ENCODE measurements at regions not wholly inside any gene's neighbourhood (a gene's known extent, or its start where the extent isn't known, plus 50 kb on each side); places are given as distances from the start of the nearest gene placed in this dataset.
"Not testable (repeated sequence)": the region's sequence is repeated elsewhere in the genome, so short reads cannot be mapped to it uniquely, and the experiment has no call there.

DNA sequence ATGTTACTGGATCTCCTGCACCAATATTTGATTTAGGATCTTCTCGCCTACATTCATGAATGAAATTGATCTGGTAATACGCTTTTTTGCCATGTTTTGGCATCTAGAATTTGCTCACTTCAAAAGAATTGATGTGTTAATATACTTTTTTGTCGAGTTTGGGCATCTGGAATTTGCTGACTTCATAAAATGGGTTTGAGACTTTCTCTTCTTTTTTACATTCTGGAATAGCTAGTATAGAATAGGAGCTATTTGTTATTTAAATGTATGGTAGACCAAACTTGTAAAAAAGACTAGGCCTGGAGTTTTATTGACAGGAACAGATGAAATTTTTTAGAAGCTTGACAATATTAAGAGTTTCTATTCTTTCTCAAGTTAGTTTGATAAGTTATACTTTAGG is 404.9 kb upstream of the TENM3 start:
- Histone ChIP-seq H3K27ac (replicated peaks) (no peak overlapping the region), H3K4me3 (replicated peaks; ENCODE audit: insufficient read depth, low read length) (no peak overlapping the region), H3K27me3 (ENCODE audit: insufficient read depth, poor library complexity, severe bottlenecking) (no peaks in the 10 kb centered on the region)
- TF ChIP-seq, protein P1, sequence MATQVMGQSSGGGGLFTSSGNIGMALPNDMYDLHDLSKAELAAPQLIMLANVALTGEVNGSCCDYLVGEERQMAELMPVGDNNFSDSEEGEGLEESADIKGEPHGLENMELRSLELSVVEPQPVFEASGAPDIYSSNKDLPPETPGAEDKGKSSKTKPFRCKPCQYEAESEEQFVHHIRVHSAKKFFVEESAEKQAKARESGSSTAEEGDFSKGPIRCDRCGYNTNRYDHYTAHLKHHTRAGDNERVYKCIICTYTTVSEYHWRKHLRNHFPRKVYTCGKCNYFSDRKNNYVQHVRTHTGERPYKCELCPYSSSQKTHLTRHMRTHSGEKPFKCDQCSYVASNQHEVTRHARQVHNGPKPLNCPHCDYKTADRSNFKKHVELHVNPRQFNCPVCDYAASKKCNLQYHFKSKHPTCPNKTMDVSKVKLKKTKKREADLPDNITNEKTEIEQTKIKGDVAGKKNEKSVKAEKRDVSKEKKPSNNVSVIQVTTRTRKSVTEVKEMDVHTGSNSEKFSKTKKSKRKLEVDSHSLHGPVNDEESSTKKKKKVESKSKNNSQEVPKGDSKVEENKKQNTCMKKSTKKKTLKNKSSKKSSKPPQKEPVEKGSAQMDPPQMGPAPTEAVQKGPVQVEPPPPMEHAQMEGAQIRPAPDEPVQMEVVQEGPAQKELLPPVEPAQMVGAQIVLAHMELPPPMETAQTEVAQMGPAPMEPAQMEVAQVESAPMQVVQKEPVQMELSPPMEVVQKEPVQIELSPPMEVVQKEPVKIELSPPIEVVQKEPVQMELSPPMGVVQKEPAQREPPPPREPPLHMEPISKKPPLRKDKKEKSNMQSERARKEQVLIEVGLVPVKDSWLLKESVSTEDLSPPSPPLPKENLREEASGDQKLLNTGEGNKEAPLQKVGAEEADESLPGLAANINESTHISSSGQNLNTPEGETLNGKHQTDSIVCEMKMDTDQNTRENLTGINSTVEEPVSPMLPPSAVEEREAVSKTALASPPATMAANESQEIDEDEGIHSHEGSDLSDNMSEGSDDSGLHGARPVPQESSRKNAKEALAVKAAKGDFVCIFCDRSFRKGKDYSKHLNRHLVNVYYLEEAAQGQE (IDR thresholded peaks at IDR 0.05; ENCODE audit: insufficient replicate concordance, low read depth): no peak
- TF ChIP-seq SPI1 (IDR thresholded peaks at IDR 0.05; ENCODE audit: borderline replicate concordance, low read depth) (no peak), GABPA (IDR thresholded peaks at IDR 0.05; ENCODE audit: low read depth) (no peak), POLR2AphosphoS5 (IDR thresholded peaks at IDR 0.05; ENCODE audit: low read depth) (no peak)
- TF ChIP-seq, protein P2, sequence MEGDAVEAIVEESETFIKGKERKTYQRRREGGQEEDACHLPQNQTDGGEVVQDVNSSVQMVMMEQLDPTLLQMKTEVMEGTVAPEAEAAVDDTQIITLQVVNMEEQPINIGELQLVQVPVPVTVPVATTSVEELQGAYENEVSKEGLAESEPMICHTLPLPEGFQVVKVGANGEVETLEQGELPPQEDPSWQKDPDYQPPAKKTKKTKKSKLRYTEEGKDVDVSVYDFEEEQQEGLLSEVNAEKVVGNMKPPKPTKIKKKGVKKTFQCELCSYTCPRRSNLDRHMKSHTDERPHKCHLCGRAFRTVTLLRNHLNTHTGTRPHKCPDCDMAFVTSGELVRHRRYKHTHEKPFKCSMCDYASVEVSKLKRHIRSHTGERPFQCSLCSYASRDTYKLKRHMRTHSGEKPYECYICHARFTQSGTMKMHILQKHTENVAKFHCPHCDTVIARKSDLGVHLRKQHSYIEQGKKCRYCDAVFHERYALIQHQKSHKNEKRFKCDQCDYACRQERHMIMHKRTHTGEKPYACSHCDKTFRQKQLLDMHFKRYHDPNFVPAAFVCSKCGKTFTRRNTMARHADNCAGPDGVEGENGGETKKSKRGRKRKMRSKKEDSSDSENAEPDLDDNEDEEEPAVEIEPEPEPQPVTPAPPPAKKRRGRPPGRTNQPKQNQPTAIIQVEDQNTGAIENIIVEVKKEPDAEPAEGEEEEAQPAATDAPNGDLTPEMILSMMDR (IDR thresholded peaks at IDR 0.05; ENCODE audit: insufficient read depth, low read length): no peak
- DNase-seq (ENCODE audit: low read depth in 1 of 2, low spot score in 1 of 2): no peak

DNA sequence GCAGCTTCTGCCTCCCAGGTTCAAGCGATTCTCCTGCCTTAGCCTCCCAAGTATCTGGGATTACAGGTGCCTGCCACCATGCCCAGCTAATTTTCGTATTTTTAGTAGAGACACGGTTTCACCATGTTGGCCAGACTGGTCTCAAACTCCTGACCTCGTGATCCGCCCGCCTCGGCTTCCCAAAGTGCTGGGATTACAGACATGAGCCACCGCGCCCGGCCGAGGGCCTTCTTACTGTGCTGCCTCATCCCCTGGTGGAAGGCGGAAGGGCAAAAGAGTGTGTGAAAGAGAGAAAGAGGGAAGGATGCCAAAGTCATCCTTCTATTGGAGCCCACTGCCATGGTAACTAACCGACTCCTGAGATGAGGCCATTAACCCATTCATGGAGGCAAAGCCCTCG is 399.4 kb upstream of the TENM3 start:
- H3K4me3 ChIP-seq (replicated peaks; ENCODE audit: insufficient read depth, low read length); H3K27ac ChIP-seq (replicated peaks); H3K27me3 ChIP-seq (ENCODE audit: insufficient read depth, poor library complexity, severe bottlenecking); DNase-seq (ENCODE audit: low read depth in 1 of 2, low spot score in 1 of 2): not testable (repeated sequence)

DNA sequence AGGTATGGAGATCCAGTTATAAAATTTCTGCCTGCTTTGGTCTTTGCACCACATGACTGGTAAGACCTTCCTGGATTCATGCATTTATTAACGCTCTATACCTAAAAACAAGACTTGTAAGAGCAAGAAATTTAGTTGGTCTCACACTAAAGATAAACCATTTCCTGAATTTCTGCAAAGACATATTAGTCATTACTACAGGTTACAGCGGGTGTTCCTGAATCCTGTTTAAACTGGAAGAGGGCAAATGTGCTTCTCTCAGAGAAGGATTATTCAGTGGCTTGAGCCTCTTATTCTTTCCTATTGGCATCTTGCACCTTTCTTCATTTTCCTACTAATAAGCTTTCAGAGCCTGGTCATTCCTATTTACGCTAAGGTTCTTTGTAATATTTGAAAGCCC is 397.6 kb upstream of the TENM3 start:
- no peak overlapping the region for H3K27ac ChIP-seq (replicated peaks)
- H3K4me3 ChIP-seq (replicated peaks; ENCODE audit: insufficient read depth, low read length): no peak overlapping the region
- TF ChIP-seq GABPA (IDR thresholded peaks at IDR 0.05; ENCODE audit: low read depth) (no peak), POLR2AphosphoS5 (IDR thresholded peaks at IDR 0.05; ENCODE audit: low read depth) (no peak), SPI1 (IDR thresholded peaks at IDR 0.05; ENCODE audit: borderline replicate concordance, low read depth) (no peak)
- TF ChIP-seq, protein P2 (IDR thresholded peaks at IDR 0.05; ENCODE audit: insufficient read depth, low read length): no peak
- TF ChIP-seq, protein P1 (IDR thresholded peaks at IDR 0.05; ENCODE audit: insufficient replicate concordance, low read depth): no peak
- no peak for DNase-seq (ENCODE audit: low read depth in 1 of 2, low spot score in 1 of 2)
- H3K27me3 ChIP-seq (ENCODE audit: insufficient read depth, poor library complexity, severe bottlenecking): no peaks in the 10 kb centered on the region

DNA sequence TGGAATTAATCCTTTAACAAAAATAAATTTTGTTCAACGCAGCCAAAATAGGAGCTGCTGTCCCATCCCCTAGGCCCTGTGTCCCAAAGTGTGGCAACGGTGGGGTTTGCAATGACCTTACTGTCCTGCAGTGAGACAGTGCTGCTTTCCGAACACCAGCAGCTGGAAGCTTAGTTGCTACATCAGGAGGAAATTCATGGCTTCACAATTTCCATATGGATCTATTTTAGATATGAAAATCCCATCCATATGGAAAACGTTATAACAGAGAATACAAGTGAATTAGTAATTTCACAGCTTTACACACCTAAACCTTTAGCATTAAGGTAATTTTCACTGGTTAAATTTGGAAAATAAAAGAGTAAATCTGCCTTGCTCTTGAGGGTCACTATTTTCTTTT is 396.3 kb upstream of the TENM3 start:
- DNase-seq (ENCODE audit: low read depth in 1 of 2, low spot score in 1 of 2): no peak
- Histone ChIP-seq H3K27ac (replicated peaks) (no peak overlapping the region), H3K27me3 (ENCODE audit: insufficient read depth, poor library complexity, severe bottlenecking) (no peaks in the 10 kb centered on the region), H3K4me3 (replicated peaks; ENCODE audit: insufficient read depth, low read length) (no peak overlapping the region)
- TF ChIP-seq SPI1 (IDR thresholded peaks at IDR 0.05; ENCODE audit: borderline replicate concordance, low read depth) (no peak), POLR2AphosphoS5 (IDR thresholded peaks at IDR 0.05; ENCODE audit: low read depth) (no peak), GABPA (IDR thresholded peaks at IDR 0.05; ENCODE audit: low read depth) (no peak)
- TF ChIP-seq, protein P1 (IDR thresholded peaks at IDR 0.05; ENCODE audit: insufficient replicate concordance, low read depth): no peak
- TF ChIP-seq, protein P2 (IDR thresholded peaks at IDR 0.05; ENCODE audit: insufficient read depth, low read length): no peak

Data from HL-60 (cell line).